GM23338 (cell line): ENCODE measurements at regions not wholly inside any gene's neighbourhood (a gene's known extent, or its start where the extent isn't known, plus 50 kb on each side); places are given as distances from the start of the nearest gene placed in this dataset.

Source experiments
- ATAC-seq: fragments of 200-7000 bp; cut with Tn5 transposase; 3 replicates; pipeline ENCODE4 v1.9.1; 2020
- DNase-seq: peaks from one replicate; pipeline ENCODE4 v3.0.0-alpha.2; 2015; ENCODE audit warnings: low spot score
- H2AFZ ChIP-seq: fragments of 200-600 bp; sonication (generic); 2 replicates; pipeline ENCODE4 v1.8.0; 2016; ENCODE audit warnings: antibody characterized with exemption, mild to moderate bottlenecking, moderate library complexity
- H3F3A ChIP-seq: fragments of 200-600 bp; sonication (generic); replicated peaks from 2 replicates; pipeline ENCODE4 v1.8.0; 2017; ENCODE audit warnings: antibody characterized with exemption, mixed run types, low read depth
- H3K27ac ChIP-seq: fragments of 200-600 bp; sonication (generic); 2 replicates; pipeline ENCODE4 v1.6.1; 2016; ENCODE audit warnings: low read depth
- H3K27me3 ChIP-seq: fragments of 200-600 bp; sonication (generic); 2 replicates; pipeline ENCODE4 v1.8.0; 2016; ENCODE audit warnings: mild to moderate bottlenecking, mixed run types, moderate library complexity; ENCODE audit not compliant: insufficient read depth
- H3K36me3 ChIP-seq: fragments of 200-600 bp; sonication (generic); 2 replicates; pipeline ENCODE4 v1.8.0; 2016; ENCODE audit warnings: mild to moderate bottlenecking; ENCODE audit not compliant: insufficient read depth
- H3K4me1 ChIP-seq: fragments of 200-600 bp; sonication (generic); 2 replicates; pipeline ENCODE4 v1.8.0; 2016; ENCODE audit warnings: mild to moderate bottlenecking, moderate library complexity; ENCODE audit not compliant: insufficient read depth
- H3K4me2 ChIP-seq: fragments of 200-600 bp; sonication (generic); 2 replicates; pipeline ENCODE4 v1.7.1; 2017; ENCODE audit warnings: mixed run types
- H3K4me3 ChIP-seq: fragments of 200-600 bp; sonication (generic); 2 replicates; pipeline ENCODE4 v1.6.1; 2016; ENCODE audit warnings: mixed run types
- H3K79me2 ChIP-seq: fragments of 200-600 bp; sonication (generic); replicated peaks from 2 replicates; pipeline ENCODE4 v1.8.0; 2017; ENCODE audit warnings: mild to moderate bottlenecking; ENCODE audit not compliant: insufficient read depth
- H3K9me2 ChIP-seq: fragments of 200-600 bp; sonication (generic); 2 replicates; pipeline ENCODE4 v1.8.0; 2017; ENCODE audit not compliant: insufficient read depth
- H4K20me1 ChIP-seq: fragments of 200-600 bp; sonication (generic); replicated peaks from 2 replicates; pipeline ENCODE4 v1.8.0; 2017; ENCODE audit warnings: mild to moderate bottlenecking; ENCODE audit not compliant: insufficient read depth
- H3K27ac Mint-ChIP-seq: 2 replicates; pipeline ENCODE4 v1.8.0; 2020; ENCODE audit warnings: inconsistent platforms, mild to moderate bottlenecking, moderate library complexity, mixed read lengths
- H3K27me3 Mint-ChIP-seq: 3 replicates; pipeline ENCODE4 v1.8.0; 2022; ENCODE audit warnings: low read depth, mild to moderate bottlenecking, moderate library complexity, mixed read lengths, inconsistent platforms; ENCODE audit not compliant: insufficient read depth, poor library complexity
- H3K36me3 Mint-ChIP-seq: 3 replicates; pipeline ENCODE4 v1.8.0; 2021; ENCODE audit warnings: low read depth, mild to moderate bottlenecking, inconsistent platforms, moderate library complexity, mixed read lengths
- H3K4me1 Mint-ChIP-seq: 3 replicates; pipeline ENCODE4 v1.8.0; 2020; ENCODE audit warnings: mild to moderate bottlenecking, inconsistent platforms, mixed read lengths
- H3K4me3 Mint-ChIP-seq: 3 replicates; pipeline ENCODE4 v1.8.0; 2021; ENCODE audit warnings: moderate library complexity, mild to moderate bottlenecking, inconsistent platforms, mixed read lengths
- H3K9me3 Mint-ChIP-seq: 3 replicates; pipeline ENCODE4 v1.8.0; 2020; ENCODE audit warnings: moderate library complexity, mild to moderate bottlenecking, inconsistent platforms, mixed read lengths
- CREB1 ChIP-seq: fragments of 250-450 bp; sonication (Bioruptor Pico); IDR thresholded peaks from 2 replicates; pipeline ENCODE4 v1.5.0; 2020; ENCODE audit warnings: low read depth, mild to moderate bottlenecking, moderate library complexity
- EZH2 ChIP-seq: fragments of 200-600 bp; sonication (generic); IDR thresholded peaks from one replicate; pipeline ENCODE4 v1.8.0; 2017; ENCODE audit warnings: antibody characterized with exemption, mild to moderate bottlenecking, low read depth; ENCODE audit not compliant: unreplicated experiment
- EZH2phosphoT487 ChIP-seq: fragments of 200-600 bp; sonication (generic); IDR thresholded peaks from one replicate; pipeline ENCODE4 v1.8.1; 2018; ENCODE audit warnings: antibody characterized with exemption; ENCODE audit not compliant: unreplicated experiment
- JUNB ChIP-seq: IDR thresholded peaks from one replicate; pipeline ENCODE4 v1.6.1; 2016; ENCODE audit warnings: antibody characterized with exemption; ENCODE audit not compliant: unreplicated experiment
- NANOG ChIP-seq: IDR thresholded peaks from 2 replicates; pipeline ENCODE4 v1.6.1; 2016; ENCODE audit warnings: antibody characterized with exemption, borderline replicate concordance
- POLR2AphosphoS5 ChIP-seq: IDR thresholded peaks from 2 replicates; pipeline ENCODE4 v1.6.1; 2016; ENCODE audit warnings: antibody characterized with exemption, low read depth
- STAT1 ChIP-seq: IDR thresholded peaks from one replicate; pipeline ENCODE4 v1.6.1; 2016; ENCODE audit warnings: antibody characterized with exemption; ENCODE audit not compliant: unreplicated experiment
- ZNF114 ChIP-seq: fragments of 250-450 bp; sonication (Bioruptor Pico); IDR thresholded peaks from 2 replicates; pipeline ENCODE4 v1.5.0; 2020; ENCODE audit warnings: mild to moderate bottlenecking, moderate library complexity
- ZNF331 ChIP-seq: fragments of 250-450 bp; sonication (Bioruptor Pico); IDR thresholded peaks from 2 replicates; pipeline ENCODE4 v1.5.0; 2020; ENCODE audit warnings: low read depth, mild to moderate bottlenecking, moderate library complexity
- TF ChIP-seq, protein P1 (sequence below): fragments of 250-450 bp; sonication (Bioruptor Pico); IDR thresholded peaks from 2 replicates; pipeline ENCODE4 v1.5.0; 2020; ENCODE audit warnings: mild to moderate bottlenecking, moderate library complexity
- TF ChIP-seq, protein P2 (sequence below): IDR thresholded peaks from 2 replicates; pipeline ENCODE4 v1.6.1; 2016; ENCODE audit warnings: antibody characterized with exemption
- TF ChIP-seq, protein P3 (sequence below), 2 experiments: fragments of 200-600 bp in 1 of 2; sonication (generic) in 1 of 2; conservative IDR thresholded peaks; 2 replicates each; pipeline versions ENCODE4 v1.5.1 to v1.6.1; 2016 to 2017; ENCODE audit warnings: antibody characterized with exemption in 2 of 2, low read depth in 2 of 2, mild to moderate bottlenecking in 2 of 2, moderate library complexity in 1 of 2
- TF ChIP-seq, protein P4 (sequence below): IDR thresholded peaks from one replicate; pipeline ENCODE4 v1.6.1; 2018; ENCODE audit warnings: antibody characterized with exemption; ENCODE audit not compliant: unreplicated experiment

GRCh38 chrX:18002791-18003190 lies 141.7 kb upstream of the RAI2 start:
- Histone ChIP-seq H2AFZ (no peak overlapping the region), H3K4me2 (no peak overlapping the region), H4K20me1 (no peaks in the 10 kb centered on the region), H3K79me2 (no peaks in the 10 kb centered on the region), H3F3A (no peaks in the 10 kb centered on the region), H3K4me3 (no peak overlapping the region), H3K4me1 (no peaks in the 10 kb centered on the region), H3K36me3 (no peaks in the 10 kb centered on the region), H3K27ac (no peak overlapping the region), H3K9me2 (no peaks in the 10 kb centered on the region), H3K27me3 (no peaks in the 10 kb centered on the region)
- peaks cover 12% of the 10 kb centered on the region for H3K4me1 Mint-ChIP-seq
- H3K27me3 Mint-ChIP-seq: no peaks in the 10 kb centered on the region
- H3K27ac Mint-ChIP-seq: no peak overlapping the region
- DNase-seq (no peak), ATAC-seq (no peak)
- H3K36me3 Mint-ChIP-seq: no peaks in the 10 kb centered on the region
- TF ChIP-seq CREB1 (CRISPR knock-in tag) (no peak), EZH2 (no peak), NANOG (no peak), POLR2AphosphoS5 (no peak), JUNB (no peak), STAT1 (no peak), ZNF114 (no peak), ZNF331 (no peak), EZH2phosphoT487 (no peak)
- TF ChIP-seq, protein P1, sequence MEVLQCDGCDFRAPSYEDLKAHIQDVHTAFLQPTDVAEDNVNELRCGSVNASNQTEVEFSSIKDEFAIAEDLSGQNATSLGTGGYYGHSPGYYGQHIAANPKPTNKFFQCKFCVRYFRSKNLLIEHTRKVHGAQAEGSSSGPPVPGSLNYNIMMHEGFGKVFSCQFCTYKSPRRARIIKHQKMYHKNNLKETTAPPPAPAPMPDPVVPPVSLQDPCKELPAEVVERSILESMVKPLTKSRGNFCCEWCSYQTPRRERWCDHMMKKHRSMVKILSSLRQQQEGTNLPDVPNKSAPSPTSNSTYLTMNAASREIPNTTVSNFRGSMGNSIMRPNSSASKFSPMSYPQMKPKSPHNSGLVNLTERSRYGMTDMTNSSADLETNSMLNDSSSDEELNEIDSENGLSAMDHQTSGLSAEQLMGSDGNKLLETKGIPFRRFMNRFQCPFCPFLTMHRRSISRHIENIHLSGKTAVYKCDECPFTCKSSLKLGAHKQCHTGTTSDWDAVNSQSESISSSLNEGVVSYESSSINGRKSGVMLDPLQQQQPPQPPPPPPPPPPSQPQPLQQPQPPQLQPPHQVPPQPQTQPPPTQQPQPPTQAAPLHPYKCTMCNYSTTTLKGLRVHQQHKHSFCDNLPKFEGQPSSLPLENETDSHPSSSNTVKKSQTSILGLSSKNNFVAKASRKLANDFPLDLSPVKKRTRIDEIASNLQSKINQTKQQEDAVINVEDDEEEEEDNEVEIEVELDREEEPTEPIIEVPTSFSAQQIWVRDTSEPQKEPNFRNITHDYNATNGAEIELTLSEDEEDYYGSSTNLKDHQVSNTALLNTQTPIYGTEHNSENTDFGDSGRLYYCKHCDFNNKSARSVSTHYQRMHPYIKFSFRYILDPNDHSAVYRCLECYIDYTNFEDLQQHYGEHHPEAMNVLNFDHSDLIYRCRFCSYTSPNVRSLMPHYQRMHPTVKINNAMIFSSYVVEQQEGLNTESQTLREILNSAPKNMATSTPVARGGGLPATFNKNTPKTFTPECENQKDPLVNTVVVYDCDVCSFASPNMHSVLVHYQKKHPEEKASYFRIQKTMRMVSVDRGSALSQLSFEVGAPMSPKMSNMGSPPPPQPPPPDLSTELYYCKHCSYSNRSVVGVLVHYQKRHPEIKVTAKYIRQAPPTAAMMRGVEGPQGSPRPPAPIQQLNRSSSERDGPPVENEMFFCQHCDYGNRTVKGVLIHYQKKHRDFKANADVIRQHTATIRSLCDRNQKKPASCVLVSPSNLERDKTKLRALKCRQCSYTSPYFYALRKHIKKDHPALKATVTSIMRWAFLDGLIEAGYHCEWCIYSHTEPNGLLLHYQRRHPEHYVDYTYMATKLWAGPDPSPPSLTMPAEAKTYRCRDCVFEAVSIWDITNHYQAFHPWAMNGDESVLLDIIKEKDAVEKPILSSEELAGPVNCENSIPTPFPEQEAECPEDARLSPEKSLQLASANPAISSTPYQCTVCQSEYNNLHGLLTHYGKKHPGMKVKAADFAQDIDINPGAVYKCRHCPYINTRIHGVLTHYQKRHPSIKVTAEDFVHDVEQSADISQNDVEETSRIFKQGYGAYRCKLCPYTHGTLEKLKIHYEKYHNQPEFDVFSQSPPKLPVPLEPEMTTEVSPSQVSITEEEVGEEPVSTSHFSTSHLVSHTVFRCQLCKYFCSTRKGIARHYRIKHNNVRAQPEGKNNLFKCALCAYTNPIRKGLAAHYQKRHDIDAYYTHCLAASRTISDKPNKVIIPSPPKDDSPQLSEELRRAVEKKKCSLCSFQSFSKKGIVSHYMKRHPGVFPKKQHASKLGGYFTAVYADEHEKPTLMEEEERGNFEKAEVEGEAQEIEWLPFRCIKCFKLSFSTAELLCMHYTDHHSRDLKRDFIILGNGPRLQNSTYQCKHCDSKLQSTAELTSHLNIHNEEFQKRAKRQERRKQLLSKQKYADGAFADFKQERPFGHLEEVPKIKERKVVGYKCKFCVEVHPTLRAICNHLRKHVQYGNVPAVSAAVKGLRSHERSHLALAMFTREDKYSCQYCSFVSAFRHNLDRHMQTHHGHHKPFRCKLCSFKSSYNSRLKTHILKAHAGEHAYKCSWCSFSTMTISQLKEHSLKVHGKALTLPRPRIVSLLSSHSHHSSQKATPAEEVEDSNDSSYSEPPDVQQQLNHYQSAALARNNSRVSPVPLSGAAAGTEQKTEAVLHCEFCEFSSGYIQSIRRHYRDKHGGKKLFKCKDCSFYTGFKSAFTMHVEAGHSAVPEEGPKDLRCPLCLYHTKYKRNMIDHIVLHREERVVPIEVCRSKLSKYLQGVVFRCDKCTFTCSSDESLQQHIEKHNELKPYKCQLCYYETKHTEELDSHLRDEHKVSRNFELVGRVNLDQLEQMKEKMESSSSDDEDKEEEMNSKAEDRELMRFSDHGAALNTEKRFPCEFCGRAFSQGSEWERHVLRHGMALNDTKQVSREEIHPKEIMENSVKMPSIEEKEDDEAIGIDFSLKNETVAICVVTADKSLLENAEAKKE (CRISPR knock-in tag): no peak
- TF ChIP-seq, protein P2, sequence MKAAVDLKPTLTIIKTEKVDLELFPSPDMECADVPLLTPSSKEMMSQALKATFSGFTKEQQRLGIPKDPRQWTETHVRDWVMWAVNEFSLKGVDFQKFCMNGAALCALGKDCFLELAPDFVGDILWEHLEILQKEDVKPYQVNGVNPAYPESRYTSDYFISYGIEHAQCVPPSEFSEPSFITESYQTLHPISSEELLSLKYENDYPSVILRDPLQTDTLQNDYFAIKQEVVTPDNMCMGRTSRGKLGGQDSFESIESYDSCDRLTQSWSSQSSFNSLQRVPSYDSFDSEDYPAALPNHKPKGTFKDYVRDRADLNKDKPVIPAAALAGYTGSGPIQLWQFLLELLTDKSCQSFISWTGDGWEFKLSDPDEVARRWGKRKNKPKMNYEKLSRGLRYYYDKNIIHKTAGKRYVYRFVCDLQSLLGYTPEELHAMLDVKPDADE: no peak
- TF ChIP-seq, protein P3, sequence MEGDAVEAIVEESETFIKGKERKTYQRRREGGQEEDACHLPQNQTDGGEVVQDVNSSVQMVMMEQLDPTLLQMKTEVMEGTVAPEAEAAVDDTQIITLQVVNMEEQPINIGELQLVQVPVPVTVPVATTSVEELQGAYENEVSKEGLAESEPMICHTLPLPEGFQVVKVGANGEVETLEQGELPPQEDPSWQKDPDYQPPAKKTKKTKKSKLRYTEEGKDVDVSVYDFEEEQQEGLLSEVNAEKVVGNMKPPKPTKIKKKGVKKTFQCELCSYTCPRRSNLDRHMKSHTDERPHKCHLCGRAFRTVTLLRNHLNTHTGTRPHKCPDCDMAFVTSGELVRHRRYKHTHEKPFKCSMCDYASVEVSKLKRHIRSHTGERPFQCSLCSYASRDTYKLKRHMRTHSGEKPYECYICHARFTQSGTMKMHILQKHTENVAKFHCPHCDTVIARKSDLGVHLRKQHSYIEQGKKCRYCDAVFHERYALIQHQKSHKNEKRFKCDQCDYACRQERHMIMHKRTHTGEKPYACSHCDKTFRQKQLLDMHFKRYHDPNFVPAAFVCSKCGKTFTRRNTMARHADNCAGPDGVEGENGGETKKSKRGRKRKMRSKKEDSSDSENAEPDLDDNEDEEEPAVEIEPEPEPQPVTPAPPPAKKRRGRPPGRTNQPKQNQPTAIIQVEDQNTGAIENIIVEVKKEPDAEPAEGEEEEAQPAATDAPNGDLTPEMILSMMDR (conservative IDR thresholded peaks at IDR 0.05; ENCODE audit: low read depth in 2 of 2): no peak
- TF ChIP-seq, protein P4, sequence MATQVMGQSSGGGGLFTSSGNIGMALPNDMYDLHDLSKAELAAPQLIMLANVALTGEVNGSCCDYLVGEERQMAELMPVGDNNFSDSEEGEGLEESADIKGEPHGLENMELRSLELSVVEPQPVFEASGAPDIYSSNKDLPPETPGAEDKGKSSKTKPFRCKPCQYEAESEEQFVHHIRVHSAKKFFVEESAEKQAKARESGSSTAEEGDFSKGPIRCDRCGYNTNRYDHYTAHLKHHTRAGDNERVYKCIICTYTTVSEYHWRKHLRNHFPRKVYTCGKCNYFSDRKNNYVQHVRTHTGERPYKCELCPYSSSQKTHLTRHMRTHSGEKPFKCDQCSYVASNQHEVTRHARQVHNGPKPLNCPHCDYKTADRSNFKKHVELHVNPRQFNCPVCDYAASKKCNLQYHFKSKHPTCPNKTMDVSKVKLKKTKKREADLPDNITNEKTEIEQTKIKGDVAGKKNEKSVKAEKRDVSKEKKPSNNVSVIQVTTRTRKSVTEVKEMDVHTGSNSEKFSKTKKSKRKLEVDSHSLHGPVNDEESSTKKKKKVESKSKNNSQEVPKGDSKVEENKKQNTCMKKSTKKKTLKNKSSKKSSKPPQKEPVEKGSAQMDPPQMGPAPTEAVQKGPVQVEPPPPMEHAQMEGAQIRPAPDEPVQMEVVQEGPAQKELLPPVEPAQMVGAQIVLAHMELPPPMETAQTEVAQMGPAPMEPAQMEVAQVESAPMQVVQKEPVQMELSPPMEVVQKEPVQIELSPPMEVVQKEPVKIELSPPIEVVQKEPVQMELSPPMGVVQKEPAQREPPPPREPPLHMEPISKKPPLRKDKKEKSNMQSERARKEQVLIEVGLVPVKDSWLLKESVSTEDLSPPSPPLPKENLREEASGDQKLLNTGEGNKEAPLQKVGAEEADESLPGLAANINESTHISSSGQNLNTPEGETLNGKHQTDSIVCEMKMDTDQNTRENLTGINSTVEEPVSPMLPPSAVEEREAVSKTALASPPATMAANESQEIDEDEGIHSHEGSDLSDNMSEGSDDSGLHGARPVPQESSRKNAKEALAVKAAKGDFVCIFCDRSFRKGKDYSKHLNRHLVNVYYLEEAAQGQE: no peak
- no peak overlapping the region for H3K4me3 Mint-ChIP-seq
- no peaks in the 10 kb centered on the region for H3K9me3 Mint-ChIP-seq
